BLaER1 treated with 17β-estradiol and CSF1 and Interleukin-3, amounts not matched to agents 10 nM and 100 nM (cell line): ENCODE measurements at regions not wholly inside any gene's neighbourhood (a gene's known extent, or its start where the extent isn't known, plus 50 kb on each side); places are given as distances from the start of the nearest gene placed in this dataset.

Source experiments
- H3K27ac ChIP-seq, 11 experiments: shearing (Covaris generic); formaldehyde crosslinking; 2 replicates each; pipeline ENCODE4 v1.8.1; 2022
- H3K27me3 ChIP-seq, 11 experiments: shearing (Covaris generic); formaldehyde crosslinking; 2 replicates each; pipeline ENCODE4 v1.8.1; 2022
- H3K36me3 ChIP-seq, 11 experiments: shearing (Covaris generic); formaldehyde crosslinking; 2 replicates each; pipeline ENCODE4 v1.8.1; 2022
- H3K4me1 ChIP-seq, 10 experiments: shearing (Covaris generic); formaldehyde crosslinking; 2 replicates each; pipeline ENCODE4 v1.8.1; 2022
- H3K4me2 ChIP-seq, 11 experiments: shearing (Covaris generic); formaldehyde crosslinking; 2 replicates each; pipeline ENCODE4 v1.8.1; 2022
- H3K4me3 ChIP-seq, 10 experiments: shearing (Covaris generic); formaldehyde crosslinking; 2 replicates each; pipeline ENCODE4 v1.8.1; 2022
- H3K9ac ChIP-seq, 11 experiments: shearing (Covaris generic); formaldehyde crosslinking; 2 replicates each; pipeline ENCODE4 v1.8.1; 2022
- H3K9me3 ChIP-seq, 11 experiments: shearing (Covaris generic); formaldehyde crosslinking; replicated peaks in 1 of 11; 2 replicates each; pipeline ENCODE4 v1.8.1; 2022
- H4K20me1 ChIP-seq, 11 experiments: shearing (Covaris generic); formaldehyde crosslinking; 2 replicates each; pipeline ENCODE4 v1.8.1; 2022
- Cebpa-rat ChIP-seq, 11 experiments: shearing (Covaris generic); IDR thresholded peaks; 2 replicates each; pipeline ENCODE4 v1.8.1; 2022

DNA sequence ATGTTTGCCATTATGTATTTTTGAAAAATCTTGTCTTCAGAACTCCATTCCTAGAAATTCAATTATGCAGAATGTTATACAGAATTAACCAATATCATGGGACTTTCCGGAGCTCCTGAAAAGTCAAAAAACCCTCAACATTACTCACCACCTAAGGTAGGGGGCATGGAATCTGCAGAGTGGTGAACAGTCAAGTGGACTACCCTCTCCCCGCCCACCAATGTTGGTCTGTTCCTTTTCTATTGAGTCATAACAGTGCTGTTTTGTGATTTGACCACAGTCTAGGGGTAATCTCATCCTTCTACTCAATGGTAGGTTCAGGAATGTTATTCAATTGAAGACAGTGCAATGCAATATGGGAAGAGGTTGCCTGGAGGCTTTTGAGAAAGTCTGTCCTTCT, 130.5 kb upstream of the HABP2 start:
- no peak overlapping the region for H3K27ac ChIP-seq
- no peaks in the 10 kb centered on the region for H4K20me1 ChIP-seq
- H3K9me3 ChIP-seq, result peaks cover 23 to 36% (median 28%) of the 10 kb centered on the region in 11 experiments
- no peak for TF ChIP-seq Cebpa-rat (IDR thresholded peaks at IDR 0.05)
- no peaks in the 10 kb centered on the region for H3K36me3 ChIP-seq
- no peak overlapping the region for H3K4me3 ChIP-seq
- H3K4me2 ChIP-seq, result no peak overlapping the region
- H3K27me3 ChIP-seq, result no peaks in the 10 kb centered on the region
- H3K4me1 ChIP-seq, result peaks cover 0 to 12% (median 0%) of the 10 kb centered on the region in 10 experiments; a peak in 6 of 20 replicates
- H3K9ac ChIP-seq, result no peak overlapping the region

DNA sequence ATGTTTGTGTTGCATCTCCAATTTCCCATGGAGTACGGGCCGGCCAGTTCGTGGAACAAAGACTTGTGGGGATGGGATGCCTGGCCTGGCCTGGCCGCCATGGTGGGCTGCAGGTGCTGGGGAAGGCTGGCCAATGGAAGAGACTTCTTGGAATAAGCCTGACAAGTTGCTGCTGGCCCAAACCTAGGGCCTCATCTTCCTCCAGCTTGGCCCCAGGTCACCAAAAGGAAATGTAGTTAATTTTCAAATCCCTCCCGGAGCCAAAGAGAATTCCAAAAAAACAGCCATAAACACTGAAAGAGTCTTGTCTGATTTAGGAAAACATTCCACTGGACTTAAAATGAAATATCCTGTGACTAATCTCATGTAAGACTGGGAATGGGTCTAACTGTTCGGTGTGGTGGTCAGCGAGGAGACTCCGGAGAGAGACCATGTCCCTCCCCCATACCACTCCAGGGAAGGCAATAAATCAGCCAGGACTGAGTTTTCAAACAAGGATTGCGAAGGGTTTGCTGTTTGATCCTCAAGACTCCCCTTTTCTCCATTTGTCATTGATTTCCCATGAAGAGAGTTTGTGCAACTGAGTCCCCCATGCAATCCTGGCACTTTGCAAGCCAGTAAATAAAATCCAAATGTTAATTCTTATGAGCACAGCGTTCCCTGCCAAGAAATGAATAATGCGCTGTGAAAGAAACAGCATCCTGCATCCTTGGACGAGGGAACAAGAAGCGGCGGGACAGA, 128.7 kb upstream of the HABP2 start:
- Histone ChIP-seq H3K36me3 (no peaks in the 10 kb centered on the region), H3K27me3 (no peaks in the 10 kb centered on the region), H3K4me2 (no peak overlapping the region), H3K4me3 (no peak overlapping the region), H3K9me3 (peaks cover 19 to 30% (median 23%) of the 10 kb centered on the region in 11 experiments), H3K9ac (no peak overlapping the region), H3K4me1 (peaks cover 0 to 27% (median 0%) of the 10 kb centered on the region in 10 experiments; a peak in 6 of 20 replicates), H3K27ac (no peak overlapping the region), H4K20me1 (no peaks in the 10 kb centered on the region)
- TF ChIP-seq Cebpa-rat (IDR thresholded peaks at IDR 0.05), result no peak

DNA sequence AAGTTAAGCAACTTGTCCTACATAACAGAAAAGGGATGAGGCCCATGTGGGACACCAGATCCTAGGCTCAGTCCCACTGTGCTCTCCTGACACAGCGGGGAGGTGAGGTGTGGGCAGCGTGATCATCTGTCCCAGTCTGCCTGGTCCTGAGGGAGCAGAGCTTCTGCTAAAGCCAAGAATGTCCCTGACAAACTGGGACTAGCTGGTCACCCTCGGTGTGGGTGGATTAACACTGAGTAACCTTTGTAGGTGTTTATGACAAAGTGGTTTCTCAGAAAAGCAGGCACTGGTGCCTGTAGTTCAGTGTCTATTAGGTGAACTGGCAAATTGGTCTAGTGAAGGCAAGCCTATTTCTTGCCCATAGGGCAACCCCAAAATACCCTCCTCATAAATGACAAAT, 127.8 kb upstream of the HABP2 start:
- H3K4me2 ChIP-seq, result no peak overlapping the region
- H3K36me3 ChIP-seq, result no peaks in the 10 kb centered on the region
- peaks cover 0 to 27% (median 0%) of the 10 kb centered on the region in 10 experiments; a peak in 6 of 20 replicates for H3K4me1 ChIP-seq
- no peak overlapping the region for H3K27ac ChIP-seq
- no peak overlapping the region for H3K4me3 ChIP-seq
- H3K9ac ChIP-seq, result no peak overlapping the region
- no peaks in the 10 kb centered on the region for H4K20me1 ChIP-seq
- peaks cover 10 to 21% (median 15%) of the 10 kb centered on the region in 11 experiments for H3K9me3 ChIP-seq
- H3K27me3 ChIP-seq, result no peaks in the 10 kb centered on the region
- no peak for TF ChIP-seq Cebpa-rat (IDR thresholded peaks at IDR 0.05)

DNA sequence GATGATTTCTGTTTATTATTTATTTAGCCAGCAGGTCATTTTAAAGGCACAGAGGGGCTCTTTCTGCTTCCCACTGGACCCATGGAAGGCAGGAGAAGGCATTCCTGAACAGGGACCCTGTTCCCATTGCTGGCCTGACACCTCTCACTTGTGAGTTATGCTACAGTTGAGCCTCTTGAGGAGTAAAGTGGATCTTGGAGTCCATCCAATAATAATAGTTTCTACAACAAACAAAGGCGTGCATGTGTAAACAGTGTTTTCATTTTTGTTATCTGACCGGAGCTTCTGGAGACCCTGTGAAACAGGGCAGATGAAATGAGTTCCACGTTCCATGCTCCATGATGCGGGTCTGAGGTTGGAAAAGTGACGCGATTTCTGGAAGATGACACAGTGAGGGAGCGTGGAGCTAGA, 127.3 kb upstream of the HABP2 start:
- Histone ChIP-seq H3K27ac (no peak overlapping the region), H3K4me3 (no peak overlapping the region), H3K4me2 (no peak overlapping the region), H3K9ac (no peak overlapping the region), H3K4me1 (peaks cover 0 to 27% (median 0%) of the 10 kb centered on the region in 10 experiments; a peak in 6 of 20 replicates), H3K9me3 (peaks cover 5 to 16% (median 10%) of the 10 kb centered on the region in 11 experiments), H3K36me3 (no peaks in the 10 kb centered on the region), H3K27me3 (no peaks in the 10 kb centered on the region), H4K20me1 (no peaks in the 10 kb centered on the region)
- no peak for TF ChIP-seq Cebpa-rat (IDR thresholded peaks at IDR 0.05)

DNA sequence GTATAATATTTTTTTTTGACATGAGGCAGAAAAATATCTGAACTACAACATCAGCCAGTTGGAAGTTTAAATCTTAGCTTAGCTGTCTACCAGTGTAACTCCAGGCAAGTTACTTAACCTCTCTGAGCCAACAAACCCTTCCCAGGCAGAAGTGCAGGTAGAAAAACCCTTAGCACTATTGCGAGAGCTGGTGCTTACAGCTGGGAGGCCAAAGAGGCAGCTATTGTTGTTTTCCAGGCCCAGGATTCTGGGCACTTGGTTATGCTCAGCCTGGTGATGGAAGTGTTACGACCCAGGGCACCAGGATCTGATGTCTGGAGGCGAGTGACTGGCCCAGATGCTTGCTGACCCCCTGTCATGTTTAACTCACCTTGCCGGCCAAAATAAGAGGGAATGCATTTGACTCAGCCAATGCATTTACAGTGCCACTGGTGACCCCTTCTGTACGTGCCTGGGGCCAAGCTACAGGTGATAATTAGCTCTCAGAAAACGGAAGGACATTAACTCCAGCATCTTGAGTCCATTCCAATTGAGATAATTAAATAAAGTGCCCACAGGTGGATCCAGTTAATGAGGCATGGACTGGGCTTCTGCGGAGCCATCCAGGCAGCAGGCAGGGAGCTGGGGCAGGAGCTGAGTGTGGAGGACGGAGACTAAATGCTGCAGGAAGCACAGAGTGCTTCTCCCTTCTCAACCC, 126.5 kb upstream of the HABP2 start:
- no peak for TF ChIP-seq Cebpa-rat (IDR thresholded peaks at IDR 0.05)
- Histone ChIP-seq H4K20me1 (no peaks in the 10 kb centered on the region), H3K4me3 (no peak overlapping the region), H3K36me3 (no peaks in the 10 kb centered on the region), H3K4me2 (peak overlapping the region in 3 of 11 experiments; percentile 17 to 71 (median 50); a peak in 4 of 22 replicates), H3K9me3 (peaks cover 0 to 11% (median 2%) of the 10 kb centered on the region in 11 experiments; a peak in 13 of 22 replicates), H3K27ac (no peak overlapping the region), H3K4me1 (peaks cover 0 to 27% (median 0%) of the 10 kb centered on the region in 10 experiments; a peak in 6 of 20 replicates), H3K9ac (no peak overlapping the region), H3K27me3 (no peaks in the 10 kb centered on the region)

DNA sequence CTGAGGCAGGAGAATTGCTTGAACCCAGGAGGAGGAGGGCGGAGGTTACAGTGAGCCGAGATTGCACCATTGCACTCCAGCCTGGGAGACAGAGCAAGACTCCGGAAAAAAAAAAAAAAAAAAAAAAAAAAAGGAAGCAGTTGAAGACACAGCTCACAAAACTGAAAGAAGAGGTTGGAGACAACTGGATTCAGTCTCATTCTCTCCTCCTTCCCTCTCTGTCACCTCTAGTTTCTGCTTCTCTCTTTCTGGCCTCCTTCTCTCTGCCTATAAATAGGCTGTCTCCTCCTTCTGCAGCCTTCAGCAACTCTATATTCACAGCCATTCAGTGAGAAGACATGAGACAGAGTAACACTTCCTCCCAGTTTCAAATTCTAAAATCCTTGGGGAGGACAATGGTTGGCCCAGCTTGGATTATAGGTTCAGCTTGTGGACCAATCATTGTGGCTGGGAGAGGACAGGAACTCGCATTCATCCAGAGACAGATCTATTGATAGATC, 125.6 kb upstream of the HABP2 start:
- Histone ChIP-seq H3K4me1 (peaks cover 0 to 27% (median 0%) of the 10 kb centered on the region in 10 experiments; a peak in 6 of 20 replicates), H3K9me3 (peaks cover 0 to 7% (median 0%) of the 10 kb centered on the region in 11 experiments; a peak in 2 of 22 replicates), H3K4me2 (peak overlapping the region in 3 of 11 experiments; percentile 17 to 71 (median 50); a peak in 5 of 22 replicates), H3K4me3 (no peak overlapping the region), H3K36me3 (no peaks in the 10 kb centered on the region), H3K27ac (no peak overlapping the region), H4K20me1 (no peaks in the 10 kb centered on the region), H3K9ac (no peak overlapping the region), H3K27me3 (no peaks in the 10 kb centered on the region)
- TF ChIP-seq Cebpa-rat (IDR thresholded peaks at IDR 0.05), result no peak

DNA sequence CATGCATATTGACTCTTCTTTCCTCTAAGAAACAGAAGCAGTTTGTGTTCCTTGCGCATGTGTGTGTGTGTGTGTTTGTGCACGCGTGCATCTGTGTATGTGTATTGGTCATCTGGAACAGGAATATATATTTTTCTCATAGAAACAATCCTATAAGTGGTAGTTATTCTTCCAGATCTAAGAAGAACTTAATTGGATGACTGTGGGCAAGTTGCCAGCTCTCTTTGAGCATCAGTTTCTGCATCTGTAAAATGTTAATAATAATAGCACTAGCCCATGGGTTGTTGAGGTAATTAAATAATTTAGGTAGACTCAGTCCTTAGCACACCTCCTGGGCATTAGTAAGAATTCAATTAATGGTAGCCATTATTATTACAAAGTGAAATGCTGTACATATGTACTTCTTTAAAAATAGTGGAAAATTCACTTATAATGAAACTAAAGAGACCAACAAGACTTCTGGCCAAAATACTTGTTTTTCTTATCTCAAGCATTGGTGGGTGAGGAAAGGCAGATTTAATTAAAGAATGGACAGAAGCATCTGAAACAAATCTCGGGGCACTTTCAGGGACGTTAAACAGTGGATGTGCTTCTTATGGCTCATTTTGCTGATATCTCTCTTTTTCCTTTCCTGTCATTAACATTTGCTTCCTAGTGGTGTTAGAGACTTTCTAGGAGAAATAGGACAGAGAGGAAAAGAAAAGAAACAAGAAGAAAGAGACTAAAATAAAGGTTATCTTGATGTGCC, 124.9 kb upstream of the HABP2 start:
- Histone ChIP-seq H3K27ac (no peak overlapping the region), H3K4me2 (peak overlapping the region in 2 of 11 experiments; percentile 50 to 71; a peak in 3 of 22 replicates), H3K27me3 (no peaks in the 10 kb centered on the region), H3K4me3 (no peak overlapping the region), H3K4me1 (peaks cover 0 to 27% (median 0%) of the 10 kb centered on the region in 10 experiments; a peak in 6 of 20 replicates), H3K9ac (no peak overlapping the region), H3K9me3 (peaks cover 0 to 7% (median 0%) of the 10 kb centered on the region in 11 experiments; a peak in 2 of 22 replicates), H3K36me3 (no peaks in the 10 kb centered on the region), H4K20me1 (no peaks in the 10 kb centered on the region)
- no peak for TF ChIP-seq Cebpa-rat (IDR thresholded peaks at IDR 0.05)

DNA sequence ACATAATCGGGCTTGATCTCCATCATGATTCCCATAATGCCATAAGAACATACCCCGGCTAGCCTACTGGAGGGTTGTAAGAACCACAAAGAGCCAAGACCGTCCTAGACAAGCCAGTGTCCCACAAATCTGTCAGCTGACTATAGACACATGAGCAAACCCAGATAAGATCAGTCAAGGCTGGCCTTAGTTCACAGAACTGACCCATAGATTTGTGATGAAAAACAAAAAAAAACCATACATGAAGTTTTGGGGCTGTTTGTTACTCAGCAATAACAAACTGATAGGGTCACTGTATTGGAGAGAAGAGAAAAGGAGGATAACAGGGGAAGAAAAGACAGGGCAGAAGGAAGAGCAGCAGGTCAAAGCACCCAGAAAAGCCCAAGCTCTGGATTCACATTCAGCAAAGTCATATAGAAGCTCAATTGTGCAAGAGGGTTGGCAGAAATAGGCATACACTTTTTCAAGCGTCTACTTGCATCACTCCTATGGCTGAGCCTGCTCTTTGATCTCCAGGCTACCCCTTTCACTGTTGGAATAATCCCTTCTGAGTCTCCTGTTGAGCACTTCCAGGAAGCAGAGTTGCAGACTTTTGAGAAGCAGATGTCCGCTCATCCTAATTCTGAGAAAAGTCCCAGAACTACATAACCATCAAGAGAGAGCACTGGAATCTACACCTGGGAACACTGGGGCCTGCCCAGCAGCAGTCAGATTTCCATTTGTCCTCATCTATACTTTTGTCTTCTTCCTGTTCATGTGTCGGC, 122.0 kb upstream of the HABP2 start:
- Histone ChIP-seq H3K36me3 (no peaks in the 10 kb centered on the region), H3K4me2 (no peak overlapping the region), H3K27me3 (no peaks in the 10 kb centered on the region), H4K20me1 (no peaks in the 10 kb centered on the region), H3K9ac (no peak overlapping the region), H3K4me3 (no peak overlapping the region), H3K9me3 (peaks cover 0 to 7% (median 0%) of the 10 kb centered on the region in 11 experiments; a peak in 2 of 22 replicates), H3K4me1 (peaks cover 0 to 27% (median 0%) of the 10 kb centered on the region in 10 experiments; a peak in 6 of 20 replicates), H3K27ac (no peak overlapping the region)
- TF ChIP-seq Cebpa-rat (IDR thresholded peaks at IDR 0.05), result no peak
